ENCODE measurements at regions not wholly inside any gene's neighbourhood (a gene's known extent, or its start where the extent isn't known, plus 50 kb on each side); places are given as distances from the start of the nearest gene placed in this dataset.

DNA sequence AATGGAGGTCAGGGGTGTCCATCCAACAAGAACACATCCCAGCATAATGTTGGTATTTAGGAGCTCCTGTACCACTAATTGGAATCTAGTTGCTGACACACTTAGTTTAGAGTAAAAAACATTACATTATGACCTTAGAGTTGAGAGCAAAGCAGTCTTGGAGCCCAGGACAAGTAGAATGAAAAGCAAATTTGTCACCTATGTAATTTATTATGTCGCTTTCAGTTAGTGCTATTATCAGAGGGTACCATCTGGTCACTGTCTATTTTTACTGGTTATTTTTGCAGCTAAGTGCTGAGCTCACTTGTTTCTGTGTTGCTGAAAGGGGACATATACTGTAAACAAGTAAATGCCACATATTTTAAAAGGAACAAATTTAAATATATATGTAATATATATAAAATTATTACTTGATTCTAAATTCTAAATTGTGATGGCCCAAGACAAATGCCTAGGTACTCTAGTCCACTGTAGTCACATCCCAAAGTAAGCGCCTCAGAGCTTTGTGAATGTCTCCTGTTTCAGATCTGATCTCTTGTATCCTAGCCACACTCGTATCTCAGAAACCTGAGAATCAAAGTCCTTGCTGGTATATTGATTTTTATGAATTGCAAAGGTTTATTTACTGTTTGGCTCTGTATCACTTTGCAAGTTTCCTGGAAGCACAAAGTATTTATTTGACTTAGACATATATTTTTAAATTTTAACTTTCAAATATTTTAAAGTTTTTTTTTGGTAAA, 148.6 kb upstream of the MAN1A1 start:
- TF ChIP-seq ATF2 (CRISPR knock-in tag; IDR thresholded peaks at IDR 0.05; ENCODE audit: borderline replicate concordance, low read depth) (no peak), ZNF423 (CRISPR knock-in tag; IDR thresholded peaks at IDR 0.05) (no peak), ATF1 (CRISPR knock-in tag; IDR thresholded peaks at IDR 0.05) (no peak), ESRRA (CRISPR knock-in tag; IDR thresholded peaks at IDR 0.05; ENCODE audit: borderline replicate concordance) (no peak), FOXJ3 (CRISPR knock-in tag; IDR thresholded peaks at IDR 0.05; ENCODE audit: borderline replicate concordance) (no peak), FOXP4 (CRISPR knock-in tag; IDR thresholded peaks at IDR 0.05) (no peak), ZNF512 (CRISPR knock-in tag; IDR thresholded peaks at IDR 0.05; ENCODE audit: borderline replicate concordance) (no peak), TEAD1 (CRISPR knock-in tag; IDR thresholded peaks at IDR 0.05) (no peak), STAT6 (CRISPR knock-in tag; conservative IDR thresholded peaks at IDR 0.05; ENCODE audit: low read depth) (no peak), ZNF532 (CRISPR knock-in tag; IDR thresholded peaks at IDR 0.05; ENCODE audit: borderline replicate concordance) (no peak), IRF2 (CRISPR knock-in tag; IDR thresholded peaks at IDR 0.05; ENCODE audit: borderline replicate concordance, low read depth) (no peak), GABPB1 (CRISPR knock-in tag; IDR thresholded peaks at IDR 0.05) (no peak), KAT7 (CRISPR knock-in tag; IDR thresholded peaks at IDR 0.05; ENCODE audit: borderline replicate concordance) (no peak), RELA (CRISPR knock-in tag; IDR thresholded peaks at IDR 0.05; ENCODE audit: borderline replicate concordance) (no peak), ETV6 (CRISPR knock-in tag; IDR thresholded peaks at IDR 0.05) (no peak)
- TF ChIP-seq, protein P1, sequence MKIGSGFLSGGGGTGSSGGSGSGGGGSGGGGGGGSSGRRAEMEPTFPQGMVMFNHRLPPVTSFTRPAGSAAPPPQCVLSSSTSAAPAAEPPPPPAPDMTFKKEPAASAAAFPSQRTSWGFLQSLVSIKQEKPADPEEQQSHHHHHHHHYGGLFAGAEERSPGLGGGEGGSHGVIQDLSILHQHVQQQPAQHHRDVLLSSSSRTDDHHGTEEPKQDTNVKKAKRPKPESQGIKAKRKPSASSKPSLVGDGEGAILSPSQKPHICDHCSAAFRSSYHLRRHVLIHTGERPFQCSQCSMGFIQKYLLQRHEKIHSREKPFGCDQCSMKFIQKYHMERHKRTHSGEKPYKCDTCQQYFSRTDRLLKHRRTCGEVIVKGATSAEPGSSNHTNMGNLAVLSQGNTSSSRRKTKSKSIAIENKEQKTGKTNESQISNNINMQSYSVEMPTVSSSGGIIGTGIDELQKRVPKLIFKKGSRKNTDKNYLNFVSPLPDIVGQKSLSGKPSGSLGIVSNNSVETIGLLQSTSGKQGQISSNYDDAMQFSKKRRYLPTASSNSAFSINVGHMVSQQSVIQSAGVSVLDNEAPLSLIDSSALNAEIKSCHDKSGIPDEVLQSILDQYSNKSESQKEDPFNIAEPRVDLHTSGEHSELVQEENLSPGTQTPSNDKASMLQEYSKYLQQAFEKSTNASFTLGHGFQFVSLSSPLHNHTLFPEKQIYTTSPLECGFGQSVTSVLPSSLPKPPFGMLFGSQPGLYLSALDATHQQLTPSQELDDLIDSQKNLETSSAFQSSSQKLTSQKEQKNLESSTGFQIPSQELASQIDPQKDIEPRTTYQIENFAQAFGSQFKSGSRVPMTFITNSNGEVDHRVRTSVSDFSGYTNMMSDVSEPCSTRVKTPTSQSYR (CRISPR knock-in tag; IDR thresholded peaks at IDR 0.05), result no peak
- Mint-ChIP-seq H3K27ac (no peak overlapping the region), H3K36me3 (no peaks in the 10 kb centered on the region), H3K4me1 (no peaks in the 10 kb centered on the region), H3K4me3 (no peak overlapping the region), H3K27me3 (ENCODE audit: low read depth) (no peaks in the 10 kb centered on the region), H3K9me3 (0 out of 2 replicates have a peak, but pooled peaks cover 3% of the 10 kb centered on the region)
- POLR2A ChIA-PET, result no interaction called here
- no peak for ATAC-seq
- no peak for DNase-seq (ENCODE audit: low spot score)
- CTCF ChIA-PET, result no interaction called here
